GM12872 (cell line): ENCODE measurements at regions not wholly inside any gene's neighbourhood (a gene's known extent, or its start where the extent isn't known, plus 50 kb on each side); places are given as distances from the start of the nearest gene placed in this dataset.

Experiments
- TF ChIP-seq, protein P1 (sequence below): IDR thresholded peaks from 3 replicates; pipeline ENCODE4 v1.5.1; 2011; ENCODE audit warnings: low read depth, mild to moderate bottlenecking, low read length, moderate library complexity; ENCODE audit not compliant: insufficient read depth

GRCh38 chr6:140427842-140428241 is 1053.4 kb upstream of the CITED2 start:
- TF ChIP-seq, protein P1, sequence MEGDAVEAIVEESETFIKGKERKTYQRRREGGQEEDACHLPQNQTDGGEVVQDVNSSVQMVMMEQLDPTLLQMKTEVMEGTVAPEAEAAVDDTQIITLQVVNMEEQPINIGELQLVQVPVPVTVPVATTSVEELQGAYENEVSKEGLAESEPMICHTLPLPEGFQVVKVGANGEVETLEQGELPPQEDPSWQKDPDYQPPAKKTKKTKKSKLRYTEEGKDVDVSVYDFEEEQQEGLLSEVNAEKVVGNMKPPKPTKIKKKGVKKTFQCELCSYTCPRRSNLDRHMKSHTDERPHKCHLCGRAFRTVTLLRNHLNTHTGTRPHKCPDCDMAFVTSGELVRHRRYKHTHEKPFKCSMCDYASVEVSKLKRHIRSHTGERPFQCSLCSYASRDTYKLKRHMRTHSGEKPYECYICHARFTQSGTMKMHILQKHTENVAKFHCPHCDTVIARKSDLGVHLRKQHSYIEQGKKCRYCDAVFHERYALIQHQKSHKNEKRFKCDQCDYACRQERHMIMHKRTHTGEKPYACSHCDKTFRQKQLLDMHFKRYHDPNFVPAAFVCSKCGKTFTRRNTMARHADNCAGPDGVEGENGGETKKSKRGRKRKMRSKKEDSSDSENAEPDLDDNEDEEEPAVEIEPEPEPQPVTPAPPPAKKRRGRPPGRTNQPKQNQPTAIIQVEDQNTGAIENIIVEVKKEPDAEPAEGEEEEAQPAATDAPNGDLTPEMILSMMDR: 0 out of 3 replicates have a peak, but pooled peaks have one; percentile 12

GRCh38 chr6:140414966-140415620 is 1040.6 kb upstream of the CITED2 start:
- TF ChIP-seq, protein P1: no peak

DNA sequence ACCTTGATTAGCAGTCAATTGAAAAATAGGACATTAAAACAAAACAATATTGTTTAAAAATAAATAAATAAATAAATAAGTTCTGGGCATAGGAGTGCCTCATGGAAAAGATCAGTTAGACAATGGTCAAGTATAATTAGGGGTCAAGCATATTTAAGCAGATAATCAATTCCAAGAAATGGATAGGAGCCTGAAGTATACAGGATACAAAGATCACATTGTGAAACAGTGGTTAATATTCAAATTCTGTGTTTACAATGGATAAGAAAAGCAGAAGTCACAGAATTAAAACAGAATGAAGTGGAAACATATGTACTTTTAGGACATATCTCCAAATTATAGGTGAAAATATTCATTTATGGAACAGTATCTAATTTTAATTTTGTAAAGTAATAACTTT is 1028.6 kb upstream of the CITED2 start:
- TF ChIP-seq, protein P1: no peak

- TF ChIP-seq, protein P1: no peak
These were observed 1027.3 kb upstream of the CITED2 start for GRCh38 chr6:140401761-140402160.

DNA sequence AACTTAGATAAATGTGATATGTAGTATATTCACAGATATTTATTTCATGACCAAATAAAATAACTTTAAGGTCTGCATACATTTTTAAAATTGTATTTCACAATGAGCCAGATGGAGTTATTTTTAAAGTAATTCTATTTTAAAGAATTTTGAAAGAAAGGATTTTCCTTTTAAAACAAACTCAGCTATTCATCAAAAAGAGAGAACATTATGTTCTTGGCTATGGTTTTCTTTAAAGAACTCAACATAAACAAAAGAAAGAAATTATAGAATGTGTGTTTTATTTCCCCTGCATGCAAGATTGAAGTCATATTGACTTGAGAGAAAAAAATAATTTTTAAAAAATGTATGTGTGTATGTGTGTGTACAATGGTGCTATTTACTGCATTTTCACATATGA is 1023.6 kb upstream of the CITED2 start:
- TF ChIP-seq, protein P1: no peak

DNA sequence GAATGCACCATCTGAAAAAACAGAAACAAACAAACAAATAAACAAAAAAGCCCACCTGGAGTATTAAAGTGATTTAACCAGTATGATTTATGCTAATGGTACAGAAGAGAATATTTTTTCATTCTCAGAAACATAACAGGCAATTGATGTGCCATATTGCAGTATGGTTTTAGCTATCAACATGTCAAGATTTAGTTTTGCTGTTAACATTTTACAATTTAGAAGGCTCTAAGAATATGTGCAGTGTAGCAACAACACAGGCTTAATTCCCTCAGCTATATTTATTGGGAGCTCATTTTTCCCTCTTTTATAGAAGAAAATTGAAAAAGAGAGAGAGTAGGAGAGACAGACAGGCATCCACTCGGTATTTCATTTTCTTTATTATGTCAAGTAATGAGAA is 1022.7 kb upstream of the CITED2 start:
- TF ChIP-seq, protein P1: no peak

DNA sequence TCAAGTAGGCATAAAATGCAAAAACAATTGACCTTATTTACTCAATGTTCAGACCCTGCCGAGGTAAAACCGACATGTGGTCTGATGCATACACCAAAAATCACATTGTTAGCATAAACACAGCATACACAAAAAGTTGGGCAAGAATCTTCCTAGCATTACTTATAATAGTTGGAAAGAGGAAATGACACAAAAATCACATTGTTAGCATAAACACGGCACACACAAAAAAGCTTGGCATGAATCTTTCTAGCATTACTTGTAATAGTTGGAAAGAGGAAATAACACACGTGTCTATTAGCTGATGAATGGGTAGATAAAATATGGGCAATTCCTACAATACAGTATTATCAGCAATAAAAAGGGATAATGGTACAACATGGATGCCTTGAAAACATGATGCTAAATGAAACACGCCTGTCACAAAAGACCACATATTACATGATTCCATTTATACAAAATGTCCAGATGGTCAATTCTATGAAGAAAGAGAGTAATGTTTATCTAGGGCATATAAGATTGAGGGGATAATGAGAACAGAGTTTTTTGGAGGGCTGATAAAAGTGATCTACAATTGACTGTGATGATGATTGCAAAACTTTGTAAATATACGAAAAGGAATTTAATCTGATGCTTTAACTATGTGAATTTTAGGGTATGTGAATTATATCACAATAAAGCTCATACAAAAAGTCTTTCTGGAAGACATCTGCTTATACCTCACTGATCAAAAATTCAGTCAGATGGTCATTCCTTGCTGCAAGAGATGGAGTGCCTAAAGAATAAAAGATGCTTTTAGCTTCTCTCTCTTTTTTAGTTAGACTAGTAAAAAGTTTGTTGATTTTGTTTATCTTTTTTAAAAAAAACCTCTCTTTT is 1019.5 kb upstream of the CITED2 start:
- TF ChIP-seq, protein P1: no peak
